BE2C (cell line): ENCODE measurements at regions not wholly inside any gene's neighbourhood (a gene's known extent, or its start where the extent isn't known, plus 50 kb on each side); places are given as distances from the start of the nearest gene placed in this dataset.

Experiments
- DNase-seq: peaks from one replicate; pipeline ENCODE4 v3.0.0-alpha.2; 2020
- H3K27me3 ChIP-seq: fragments of 250-450 bp; sonication (Bioruptor Pico); 2 replicates; pipeline ENCODE4 v1.5.1; 2020; ENCODE audit warnings: mild to moderate bottlenecking
- H3K36me3 ChIP-seq: fragments of 250-450 bp; sonication (Bioruptor Pico); 2 replicates; pipeline ENCODE4 v1.5.1; 2020; ENCODE audit warnings: mild to moderate bottlenecking
- H3K4me1 ChIP-seq: fragments of 250-450 bp; sonication (Bioruptor Pico); 2 replicates; pipeline ENCODE4 v1.5.1; 2020
- H3K4me3 ChIP-seq: 2 replicates; pipeline ENCODE4 v1.5.1; 2011; ENCODE audit warnings: low read depth, low read length
- H3K9me3 ChIP-seq: fragments of 250-450 bp; sonication (Bioruptor Pico); 2 replicates; pipeline ENCODE4 v1.5.1; 2020
- CTCF ChIP-seq: IDR thresholded peaks from 2 replicates; pipeline ENCODE4 v1.5.1; 2012; ENCODE audit warnings: mild to moderate bottlenecking, low read depth, low read length

- Histone ChIP-seq H3K4me1 (no peaks in the 10 kb centered on the region), H3K9me3 (no peaks in the 10 kb centered on the region), H3K27me3 (no peaks in the 10 kb centered on the region), H3K4me3 (no peak overlapping the region), H3K36me3 (no peaks in the 10 kb centered on the region)
- no peak for TF ChIP-seq CTCF
- no peak for DNase-seq
Observed at GRCh38 chr9:79781263-79781662, 209.5 kb downstream of the TLE4 start.

DNA sequence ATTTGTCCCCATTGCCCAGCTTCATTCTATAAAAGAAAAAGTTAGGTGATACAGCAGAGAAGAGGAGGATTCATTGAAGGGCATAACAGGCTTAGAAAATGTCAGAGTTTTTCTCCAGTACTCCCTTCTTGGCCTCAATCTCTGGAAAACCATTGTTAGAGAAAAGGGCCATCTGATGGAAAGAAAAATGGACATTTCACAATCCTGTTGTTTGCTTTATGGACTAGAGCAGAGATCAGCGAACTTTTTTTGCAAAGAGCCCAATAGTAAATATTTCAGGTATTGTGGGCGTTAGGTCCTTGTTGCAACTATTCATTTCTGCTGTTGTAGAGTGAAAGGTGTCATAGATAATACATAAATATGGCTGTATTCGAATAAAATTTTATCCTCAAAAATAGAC, 208.8 kb downstream of the TLE4 start:
- TF ChIP-seq CTCF: no peak
- H3K4me3 ChIP-seq: no peak overlapping the region
- no peaks in the 10 kb centered on the region for H3K36me3 ChIP-seq
- no peaks in the 10 kb centered on the region for H3K4me1 ChIP-seq
- DNase-seq: no peak
- H3K9me3 ChIP-seq: no peaks in the 10 kb centered on the region
- no peaks in the 10 kb centered on the region for H3K27me3 ChIP-seq

- H3K4me1 ChIP-seq: no peaks in the 10 kb centered on the region
- H3K9me3 ChIP-seq: no peaks in the 10 kb centered on the region
- TF ChIP-seq CTCF: no peak
- no peak overlapping the region for H3K4me3 ChIP-seq
- H3K36me3 ChIP-seq: no peaks in the 10 kb centered on the region
- H3K27me3 ChIP-seq: no peaks in the 10 kb centered on the region
- DNase-seq: no peak
Observed at GRCh38 chr9:79779901-79780300, 208.1 kb downstream of the TLE4 start.

- H3K27me3 ChIP-seq: no peaks in the 10 kb centered on the region
- TF ChIP-seq CTCF: no peak
- no peaks in the 10 kb centered on the region for H3K4me1 ChIP-seq
- no peaks in the 10 kb centered on the region for H3K36me3 ChIP-seq
- no peak for DNase-seq
- no peaks in the 10 kb centered on the region for H3K9me3 ChIP-seq
- H3K4me3 ChIP-seq: no peak overlapping the region
Observed at GRCh38 chr9:79778581-79778980, 206.8 kb downstream of the TLE4 start.

- Histone ChIP-seq H3K27me3 (no peaks in the 10 kb centered on the region), H3K4me1 (no peaks in the 10 kb centered on the region), H3K9me3 (no peaks in the 10 kb centered on the region), H3K4me3 (no peak overlapping the region), H3K36me3 (no peaks in the 10 kb centered on the region)
- no peak for TF ChIP-seq CTCF
- DNase-seq: no peak
Observed at GRCh38 chr9:79776581-79776980, 204.8 kb downstream of the TLE4 start.
